SK-N-SH (cell line): ENCODE measurements at regions not wholly inside any gene's neighbourhood (a gene's known extent, or its start where the extent isn't known, plus 50 kb on each side); places are given as distances from the start of the nearest gene placed in this dataset.

ENCODE experiments used
- CHD2 ChIP-seq: fragments of 150-350 bp; IDR thresholded peaks from 2 replicates; pipeline ENCODE4 v1.6.1; 2018; ENCODE audit warnings: low read length; ENCODE audit not compliant: partially characterized antibody
- EP300 ChIP-seq, 2 experiments: IDR thresholded peaks; 2 replicates each; pipeline versions ENCODE4 v1.4.0 to v1.6.1; 2012; ENCODE audit warnings: borderline replicate concordance in 1 of 2, low read depth in 1 of 2, low read length in 1 of 2
- FOXJ3 ChIP-seq: sonication (generic); formaldehyde crosslinking; IDR thresholded peaks from 2 replicates; pipeline ENCODE4 v1.5.1; 2020; ENCODE audit warnings: mild to moderate bottlenecking, missing genetic modification reagents
- FOXM1 ChIP-seq: IDR thresholded peaks from 2 replicates; pipeline ENCODE4 v1.4.0; 2012; ENCODE audit warnings: low read depth, mild to moderate bottlenecking
- POLR2AphosphoS5 ChIP-seq: IDR thresholded peaks from 2 replicates; pipeline ENCODE4 v1.6.1; 2012; ENCODE audit warnings: low read depth, low read length
- RCOR1 ChIP-seq: fragments of 150-350 bp; IDR thresholded peaks from 2 replicates; pipeline ENCODE4 v1.6.1; 2017; ENCODE audit warnings: antibody characterized with exemption, low read length
- RXRA ChIP-seq: IDR thresholded peaks from 2 replicates; pipeline ENCODE4 v1.4.0; 2012; ENCODE audit warnings: low read depth, mild to moderate bottlenecking, borderline replicate concordance
- TAF1 ChIP-seq: IDR thresholded peaks from 2 replicates; pipeline ENCODE4 v1.6.1; 2012; ENCODE audit warnings: low read depth, mild to moderate bottlenecking, low read length, moderate library complexity, borderline replicate concordance
- TCF12 ChIP-seq: IDR thresholded peaks from 2 replicates; pipeline ENCODE4 v1.4.0; 2012
- TF ChIP-seq, protein P1 (sequence below): fragments of 200-600 bp; sonication (generic); IDR thresholded peaks from 2 replicates; pipeline ENCODE4 v1.6.1; 2017; ENCODE audit warnings: antibody characterized with exemption, mild to moderate bottlenecking, moderate library complexity
- TF ChIP-seq, protein P2 (sequence below): IDR thresholded peaks from 2 replicates; pipeline ENCODE4 v1.4.0; 2012; ENCODE audit warnings: low read depth, borderline replicate concordance
- TF ChIP-seq, protein P3 (sequence below): fragments of 150-350 bp; IDR thresholded peaks from 2 replicates; pipeline ENCODE4 v1.6.1; 2017; ENCODE audit warnings: antibody characterized with exemption, low read length, low read depth, borderline replicate concordance

GRCh38 chr11:81270686-81271085, 1463.0 kb downstream of the FAM181B start:
- TF ChIP-seq, protein P1, sequence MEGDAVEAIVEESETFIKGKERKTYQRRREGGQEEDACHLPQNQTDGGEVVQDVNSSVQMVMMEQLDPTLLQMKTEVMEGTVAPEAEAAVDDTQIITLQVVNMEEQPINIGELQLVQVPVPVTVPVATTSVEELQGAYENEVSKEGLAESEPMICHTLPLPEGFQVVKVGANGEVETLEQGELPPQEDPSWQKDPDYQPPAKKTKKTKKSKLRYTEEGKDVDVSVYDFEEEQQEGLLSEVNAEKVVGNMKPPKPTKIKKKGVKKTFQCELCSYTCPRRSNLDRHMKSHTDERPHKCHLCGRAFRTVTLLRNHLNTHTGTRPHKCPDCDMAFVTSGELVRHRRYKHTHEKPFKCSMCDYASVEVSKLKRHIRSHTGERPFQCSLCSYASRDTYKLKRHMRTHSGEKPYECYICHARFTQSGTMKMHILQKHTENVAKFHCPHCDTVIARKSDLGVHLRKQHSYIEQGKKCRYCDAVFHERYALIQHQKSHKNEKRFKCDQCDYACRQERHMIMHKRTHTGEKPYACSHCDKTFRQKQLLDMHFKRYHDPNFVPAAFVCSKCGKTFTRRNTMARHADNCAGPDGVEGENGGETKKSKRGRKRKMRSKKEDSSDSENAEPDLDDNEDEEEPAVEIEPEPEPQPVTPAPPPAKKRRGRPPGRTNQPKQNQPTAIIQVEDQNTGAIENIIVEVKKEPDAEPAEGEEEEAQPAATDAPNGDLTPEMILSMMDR = no peak
- TF ChIP-seq POLR2AphosphoS5 = no peak
- TF ChIP-seq FOXM1 = no peak
- TF ChIP-seq, protein P2, sequence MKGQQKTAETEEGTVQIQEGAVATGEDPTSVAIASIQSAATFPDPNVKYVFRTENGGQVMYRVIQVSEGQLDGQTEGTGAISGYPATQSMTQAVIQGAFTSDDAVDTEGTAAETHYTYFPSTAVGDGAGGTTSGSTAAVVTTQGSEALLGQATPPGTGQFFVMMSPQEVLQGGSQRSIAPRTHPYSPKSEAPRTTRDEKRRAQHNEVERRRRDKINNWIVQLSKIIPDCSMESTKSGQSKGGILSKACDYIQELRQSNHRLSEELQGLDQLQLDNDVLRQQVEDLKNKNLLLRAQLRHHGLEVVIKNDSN = no peak
- TF ChIP-seq FOXJ3 = no peak
- TF ChIP-seq, protein P3, sequence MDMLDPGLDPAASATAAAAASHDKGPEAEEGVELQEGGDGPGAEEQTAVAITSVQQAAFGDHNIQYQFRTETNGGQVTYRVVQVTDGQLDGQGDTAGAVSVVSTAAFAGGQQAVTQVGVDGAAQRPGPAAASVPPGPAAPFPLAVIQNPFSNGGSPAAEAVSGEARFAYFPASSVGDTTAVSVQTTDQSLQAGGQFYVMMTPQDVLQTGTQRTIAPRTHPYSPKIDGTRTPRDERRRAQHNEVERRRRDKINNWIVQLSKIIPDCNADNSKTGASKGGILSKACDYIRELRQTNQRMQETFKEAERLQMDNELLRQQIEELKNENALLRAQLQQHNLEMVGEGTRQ = no peak
- TF ChIP-seq EP300 (IDR thresholded peaks at IDR 0.05; ENCODE audit: borderline replicate concordance in 1 of 2, low read depth in 1 of 2, low read length in 1 of 2) = no peak
- TF ChIP-seq CHD2 = no peak
- no peak for TF ChIP-seq TAF1
- TF ChIP-seq RXRA = no peak
- TF ChIP-seq TCF12 = no peak
- no peak for TF ChIP-seq RCOR1
